ENCODE measurements at regions not wholly inside any gene's neighbourhood (a gene's known extent, or its start where the extent isn't known, plus 50 kb on each side); places are given as distances from the start of the nearest gene placed in this dataset.

DNA sequence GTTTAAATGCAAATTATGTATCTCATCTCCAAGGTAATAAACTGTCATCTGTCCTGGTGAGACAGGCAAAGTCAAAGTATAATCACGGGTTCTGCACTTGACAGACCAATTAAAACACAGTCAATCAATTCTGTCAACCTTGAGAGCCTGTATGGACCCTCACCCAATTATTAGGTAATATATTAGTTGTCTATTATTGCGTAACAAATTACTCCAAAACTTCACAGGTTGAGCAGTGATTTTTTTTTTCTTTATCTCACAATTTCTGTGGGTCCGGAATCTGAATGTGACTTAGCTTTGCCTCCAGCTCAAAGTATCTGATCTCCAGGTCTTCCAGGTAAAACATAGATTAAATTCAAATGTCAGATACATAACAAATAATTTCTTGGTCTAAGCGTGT is 707.4 kb upstream of the ARGLU1 start:
- no peak for DNase-seq (ENCODE audit: low read depth in 3 of 3)

- no peak for DNase-seq (ENCODE audit: low read depth in 3 of 3)
These were observed 703.3 kb upstream of the ARGLU1 start for GRCh38 chr13:107271227-107271626.

DNA sequence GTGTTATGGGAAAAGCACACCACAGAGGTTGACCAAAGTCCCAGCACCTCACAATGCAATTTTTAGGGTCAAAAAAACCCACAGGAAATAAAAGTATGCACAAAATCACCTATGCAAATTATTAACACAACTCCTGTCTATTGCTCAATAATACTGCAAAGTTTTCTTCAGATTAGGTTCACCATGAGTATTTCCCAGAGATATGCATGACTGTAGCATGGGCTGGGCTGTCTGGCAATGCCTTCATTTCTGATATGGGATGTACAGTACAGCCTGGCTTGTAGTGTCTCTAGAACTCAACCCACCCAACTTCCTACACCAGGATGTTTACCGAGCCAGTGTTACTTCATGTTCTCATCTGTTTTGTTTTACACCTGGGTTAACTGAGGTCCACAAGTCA is 698.7 kb upstream of the ARGLU1 start:
- DNase-seq (ENCODE audit: low read depth in 3 of 3) = no peak

- DNase-seq (ENCODE audit: low read depth in 3 of 3) = no peak
These were observed 690.8 kb upstream of the ARGLU1 start for GRCh38 chr13:107258599-107259187.

DNA sequence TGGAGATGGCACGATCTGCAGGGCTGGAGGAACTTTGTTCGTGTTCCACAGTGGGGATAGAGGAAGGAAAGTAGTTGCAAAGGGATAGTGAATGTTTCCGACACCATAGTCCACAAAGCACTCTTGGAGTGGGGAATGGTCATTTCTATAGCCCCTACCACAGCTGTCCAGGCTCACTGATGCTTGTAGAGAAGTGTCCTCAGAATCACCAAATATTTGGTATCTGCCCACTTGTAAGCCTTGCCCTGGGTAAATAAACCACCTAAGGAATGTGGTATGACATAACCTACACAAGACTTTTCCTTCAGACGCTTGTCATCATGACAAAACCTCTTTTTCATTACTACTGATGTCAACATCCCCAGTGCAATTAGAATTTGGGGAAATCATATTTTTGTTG is 686.5 kb upstream of the ARGLU1 start:
- no peak for DNase-seq (ENCODE audit: low read depth in 3 of 3)

GRCh38 chr13:107252428-107252827 is 684.5 kb upstream of the ARGLU1 start:
- DNase-seq (ENCODE audit: low read depth in 3 of 3) = no peak

GRCh38 chr13:107252021-107252420 is 684.1 kb upstream of the ARGLU1 start:
- no peak for DNase-seq (ENCODE audit: low read depth in 3 of 3)

DNA sequence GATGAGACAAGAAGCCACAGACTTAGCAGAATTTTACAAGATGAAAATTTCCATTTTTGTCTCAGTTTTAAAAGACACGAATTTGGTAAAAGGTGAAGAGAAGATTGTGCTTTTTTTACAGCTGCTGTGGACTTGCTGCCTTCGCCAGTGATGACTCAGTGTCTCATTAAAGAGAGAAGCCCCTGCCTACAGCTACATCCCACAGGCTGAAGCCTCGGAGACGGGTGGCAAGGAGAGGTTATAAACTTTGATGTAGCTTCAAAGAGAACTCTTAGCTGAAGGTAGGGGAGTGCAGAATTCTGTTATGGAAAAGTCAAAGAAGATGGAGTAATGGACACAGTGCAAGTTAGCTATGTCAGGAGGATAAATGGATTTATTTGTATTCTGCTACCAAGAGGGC is 683.4 kb upstream of the ARGLU1 start:
- DNase-seq (ENCODE audit: low read depth in 3 of 3) = no peak

DNA sequence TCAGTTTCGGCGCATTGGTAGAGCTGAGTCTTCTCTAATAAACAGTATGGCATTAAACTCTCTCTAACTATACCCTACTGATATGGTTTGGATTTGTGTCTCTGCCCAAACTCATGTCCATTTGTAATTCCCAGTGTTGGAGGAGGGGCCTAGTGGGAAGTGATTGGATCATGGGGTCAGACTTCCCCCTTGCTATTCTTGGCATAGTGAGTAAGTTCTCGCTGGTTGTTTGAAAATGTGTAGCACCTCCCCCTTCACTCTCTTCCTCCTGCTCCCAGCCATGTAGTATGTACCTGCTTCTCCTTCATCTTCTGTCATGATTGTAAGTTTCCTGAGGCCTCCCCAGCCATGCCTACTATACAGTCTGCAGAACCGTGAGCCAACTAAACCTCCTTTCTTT is 682.7 kb upstream of the ARGLU1 start:
- DNase-seq (ENCODE audit: low read depth in 3 of 3) = no peak

DNA sequence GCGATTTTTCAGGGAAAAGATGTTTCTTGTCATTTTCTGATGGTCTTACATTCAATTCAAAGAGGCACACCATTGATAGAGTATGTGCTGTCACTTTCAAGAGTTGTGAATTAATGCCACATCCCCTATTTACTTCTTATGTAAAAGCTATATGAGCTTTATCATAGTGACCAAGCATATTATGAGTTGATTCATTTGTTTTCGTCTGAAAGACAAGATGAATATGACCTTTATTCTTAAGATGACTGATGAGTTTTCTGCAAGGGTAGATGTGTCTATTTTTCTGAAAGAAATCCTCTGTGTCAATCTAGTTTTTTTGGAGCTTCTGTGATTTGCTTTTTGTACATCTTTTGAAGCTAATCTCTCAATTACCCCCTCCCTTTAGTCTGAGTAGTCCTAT is 676.3 kb upstream of the ARGLU1 start:
- no peak for DNase-seq (ENCODE audit: low read depth in 3 of 3)

DNA sequence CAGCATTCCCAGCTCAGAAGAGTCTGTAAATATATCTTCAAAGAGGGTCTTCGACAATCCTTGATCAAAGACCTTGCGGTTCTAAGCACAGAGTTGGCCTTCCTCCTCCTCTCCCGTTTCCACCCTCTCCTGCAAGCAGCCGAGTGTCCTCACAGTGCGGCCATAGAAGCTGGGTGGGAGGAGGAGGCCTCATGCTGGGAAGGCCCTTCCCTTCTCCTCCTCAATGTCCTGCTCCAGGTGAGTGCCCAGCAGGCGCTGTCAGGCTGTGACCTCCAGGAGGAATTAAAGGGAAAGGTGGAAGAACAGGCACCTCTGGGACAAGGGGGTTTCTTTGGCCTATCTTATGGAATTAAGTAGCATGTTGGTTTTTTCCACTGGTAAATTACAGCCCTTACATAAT is 674.2 kb upstream of the ARGLU1 start:
- no peak for DNase-seq (ENCODE audit: low read depth in 3 of 3)

DNA sequence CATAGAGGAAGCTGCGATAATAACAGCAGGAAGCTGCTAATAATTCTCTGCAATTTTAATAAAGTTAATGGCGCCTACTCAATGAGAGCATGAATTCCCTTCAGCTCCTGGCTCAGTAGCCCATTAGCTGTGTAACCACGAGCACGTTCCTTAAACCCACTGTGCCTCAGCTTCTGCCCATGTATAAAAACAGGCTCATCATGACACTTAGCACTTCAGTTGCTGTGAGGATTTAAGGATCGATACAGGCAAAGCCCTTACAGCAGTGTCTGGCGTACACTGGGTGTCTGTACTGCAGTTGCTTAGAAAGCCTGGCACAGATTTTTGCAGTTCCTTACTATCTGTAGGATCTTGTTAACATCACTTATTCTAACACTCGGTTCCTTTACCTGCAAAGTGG is 673.4 kb upstream of the ARGLU1 start:
- no peak for DNase-seq (ENCODE audit: low read depth in 3 of 3)

DNA sequence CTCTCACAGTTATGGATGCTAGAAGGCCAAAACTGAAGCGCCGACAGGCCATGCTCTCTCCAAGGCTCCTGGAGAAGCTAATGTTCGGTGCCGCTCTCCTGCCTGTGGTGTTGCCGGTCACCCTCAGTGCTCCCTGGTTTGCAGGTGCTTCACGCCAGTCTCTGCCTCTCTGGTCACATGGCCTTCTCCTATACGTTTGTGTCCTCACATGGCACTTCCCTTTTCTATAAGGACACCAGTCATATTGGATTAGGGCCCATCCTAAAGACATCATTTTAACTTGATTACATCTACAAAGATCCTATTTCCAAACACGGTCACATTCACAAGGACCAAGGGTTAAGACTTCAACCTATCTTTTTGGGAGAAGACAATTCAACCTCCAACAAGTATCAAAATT is 671.3 kb upstream of the ARGLU1 start:
- DNase-seq (ENCODE audit: low read depth in 3 of 3) = no peak

- no peak for DNase-seq (ENCODE audit: low read depth in 3 of 3)
These were observed 670.5 kb upstream of the ARGLU1 start for GRCh38 chr13:107238262-107238981.

GRCh38 chr13:107234319-107235073 is 666.6 kb upstream of the ARGLU1 start:
- DNase-seq (ENCODE audit: low read depth in 3 of 3) = no peak

DNA sequence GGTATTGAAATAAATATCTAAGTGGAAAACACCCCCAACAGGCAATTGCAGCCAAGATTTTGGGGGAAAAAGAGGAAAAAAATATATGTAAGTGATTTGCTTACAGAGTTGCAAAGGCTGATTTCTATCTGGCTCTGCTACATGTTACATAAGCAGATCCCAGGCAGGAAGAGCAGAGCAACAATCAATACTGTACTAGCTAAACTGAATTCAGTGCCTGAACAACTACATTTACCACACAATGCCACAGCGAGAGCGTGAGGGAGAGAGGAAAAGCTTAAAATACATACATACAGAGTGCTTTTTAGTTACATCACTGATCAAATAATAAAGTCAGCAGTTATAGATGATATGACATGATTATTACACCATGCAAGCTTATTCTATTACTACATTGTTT is 665.6 kb upstream of the ARGLU1 start:
- no peak for DNase-seq (ENCODE audit: low read depth in 3 of 3)

- DNase-seq (ENCODE audit: low read depth in 3 of 3) = no peak
These were observed 664.0 kb upstream of the ARGLU1 start for GRCh38 chr13:107231944-107232343.

DNA sequence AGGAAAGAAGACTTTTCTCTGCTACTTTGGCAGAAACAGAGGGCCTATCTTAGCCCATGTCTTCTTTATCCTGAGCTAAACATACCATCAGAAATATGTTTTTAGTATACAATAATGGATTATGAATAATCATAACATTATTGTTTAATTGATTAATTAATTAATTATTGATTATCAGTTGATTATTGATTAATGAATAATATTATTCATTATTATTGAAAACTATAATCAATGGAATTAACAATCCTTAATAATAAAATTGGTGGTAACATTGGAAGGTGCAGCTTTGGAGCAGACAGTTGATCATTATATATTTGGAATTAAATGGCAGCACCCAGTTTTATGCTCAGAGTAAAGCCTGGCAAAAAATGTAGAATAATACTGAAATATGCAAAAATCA is 655.9 kb upstream of the ARGLU1 start:
- no peak for DNase-seq (ENCODE audit: low read depth in 3 of 3)

GRCh38 chr13:107222597-107222996 is 654.7 kb upstream of the ARGLU1 start:
- no peak for DNase-seq (ENCODE audit: low read depth in 3 of 3)

DNA sequence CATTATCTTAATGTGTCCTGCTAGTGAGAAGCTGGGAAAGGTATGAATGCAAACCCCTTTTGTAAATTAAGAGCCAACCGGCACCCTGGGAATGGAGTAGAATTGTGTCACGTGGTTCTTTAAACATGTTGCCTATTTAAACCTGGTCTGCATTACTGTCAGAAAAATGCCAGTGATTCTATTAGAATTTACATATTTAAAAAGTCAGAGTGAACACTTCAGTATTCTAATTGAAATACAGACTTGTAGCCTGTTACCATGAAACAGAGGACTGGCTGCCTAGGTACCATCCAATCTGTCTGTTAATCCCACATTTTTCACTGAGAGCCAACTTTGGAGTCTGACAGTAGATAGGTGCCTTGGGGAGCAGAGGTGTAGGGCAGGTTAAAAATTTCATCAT is 652.3 kb upstream of the ARGLU1 start:
- no peak for DNase-seq (ENCODE audit: low read depth in 3 of 3)

DNA sequence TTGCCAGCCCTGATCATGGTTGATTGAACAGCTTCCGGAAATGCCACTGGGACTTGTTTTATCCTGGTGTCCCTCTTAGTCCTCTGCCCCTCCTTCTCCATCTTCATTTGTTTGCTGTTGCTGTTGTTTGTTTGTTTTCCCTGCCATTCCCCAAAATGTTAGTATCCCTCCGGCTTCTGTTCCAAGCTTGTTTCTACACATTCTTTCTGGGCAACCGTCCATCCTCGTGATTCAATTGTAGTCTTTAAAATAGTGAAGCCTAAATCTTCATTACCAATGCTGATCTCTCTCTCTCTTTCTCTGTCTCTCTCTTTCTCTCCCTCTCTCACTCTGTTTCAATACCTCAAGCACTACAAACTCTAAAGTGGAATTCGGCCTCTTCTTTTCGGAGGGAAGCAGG is 649.3 kb upstream of the ARGLU1 start:
- DNase-seq (ENCODE audit: low read depth in 3 of 3) = no peak

GRCh38 chr13:107216046-107216755 is 648.3 kb upstream of the ARGLU1 start:
- DNase-seq (ENCODE audit: low read depth in 3 of 3) = no peak

- DNase-seq (ENCODE audit: low read depth in 3 of 3) = peak in 2 of 3 experiments; percentile 2 to 7
These were observed 643.1 kb upstream of the ARGLU1 start for GRCh38 chr13:107211073-107211472.
